Activated naive CD8-positive, alpha-beta T cell (primary cell): ENCODE measurements at regions not wholly inside any gene's neighbourhood (a gene's known extent, or its start where the extent isn't known, plus 50 kb on each side); places are given as distances from the start of the nearest gene placed in this dataset.

Experiments
- H3K27ac Mint-ChIP-seq: one replicate; pipeline ENCODE4 v1.8.0; 2021; ENCODE audit warnings: mixed read lengths
- H3K27me3 Mint-ChIP-seq: one replicate; pipeline ENCODE4 v1.8.0; 2021; ENCODE audit warnings: mixed read lengths
- H3K36me3 Mint-ChIP-seq: one replicate; pipeline ENCODE4 v1.8.0; 2021; ENCODE audit warnings: mixed read lengths
- H3K4me1 Mint-ChIP-seq: one replicate; pipeline ENCODE4 v1.8.0; 2021; ENCODE audit warnings: low read depth, mixed read lengths
- H3K4me3 Mint-ChIP-seq: one replicate; pipeline ENCODE4 v1.8.0; 2021; ENCODE audit warnings: mild to moderate bottlenecking, mixed read lengths
- H3K9me3 Mint-ChIP-seq: one replicate; pipeline ENCODE4 v1.8.0; 2021; ENCODE audit warnings: low read depth, mixed read lengths

DNA sequence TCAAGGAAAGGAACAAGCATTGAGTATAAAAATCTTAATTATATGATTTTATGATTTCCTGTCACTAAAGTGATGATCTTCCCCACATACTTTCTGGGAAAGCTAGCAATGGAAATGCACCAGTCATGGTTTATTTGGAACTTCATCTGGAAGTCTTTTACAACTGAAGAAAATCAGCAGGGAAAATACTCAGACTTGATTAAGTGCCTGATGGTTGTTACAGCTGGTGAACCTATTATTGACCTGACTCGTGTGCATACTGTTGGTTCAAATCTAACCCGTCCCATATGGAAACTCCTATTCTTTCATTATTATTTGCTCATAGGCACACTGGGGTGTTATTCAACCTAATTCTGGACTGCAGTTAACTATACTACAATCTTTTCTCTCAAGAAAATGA lies 701.8 kb upstream of the CCDC54 start:
- H3K36me3 Mint-ChIP-seq, result no peaks in the 10 kb centered on the region
- no peaks in the 10 kb centered on the region for H3K4me1 Mint-ChIP-seq
- H3K4me3 Mint-ChIP-seq, result no peak overlapping the region
- peaks cover 5% of the 10 kb centered on the region for H3K9me3 Mint-ChIP-seq
- no peak overlapping the region for H3K27ac Mint-ChIP-seq
- H3K27me3 Mint-ChIP-seq, result peaks cover 6% of the 10 kb centered on the region

DNA sequence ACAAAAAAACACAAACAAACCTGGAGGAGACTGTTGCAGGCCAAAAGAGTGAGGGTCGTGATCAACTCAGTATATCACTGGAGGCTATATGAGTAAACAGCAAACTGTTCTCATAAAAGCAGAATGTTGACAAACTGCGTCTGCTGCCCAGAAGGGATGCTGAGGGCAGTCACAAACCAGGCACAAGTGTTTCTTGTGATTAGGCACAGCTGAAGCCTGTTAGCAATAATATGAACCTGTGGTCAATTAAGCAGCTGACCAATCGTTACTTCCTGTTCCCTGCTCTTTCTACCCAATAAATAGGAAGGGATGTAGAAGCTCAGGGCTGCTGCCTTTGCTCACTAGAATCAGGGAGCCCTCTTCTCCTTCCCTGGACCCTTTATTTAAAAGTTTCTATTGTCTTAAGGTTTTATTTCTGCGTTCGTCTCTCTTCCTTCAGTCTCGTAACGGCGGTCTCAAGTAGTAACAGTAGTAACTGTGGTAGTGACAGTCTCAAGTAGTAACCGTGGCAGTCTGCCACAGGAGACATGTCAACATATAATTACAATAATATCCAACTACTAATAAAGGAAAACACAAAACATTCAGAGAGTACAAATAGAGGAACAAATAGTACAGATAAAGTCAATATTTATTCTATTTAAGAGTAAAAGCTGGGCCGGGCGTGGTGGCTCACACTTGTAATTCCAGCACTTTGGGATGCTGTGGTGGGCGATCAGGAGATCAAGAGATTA lies 698.4 kb upstream of the CCDC54 start:
- Mint-ChIP-seq H3K4me3 (no peak overlapping the region), H3K9me3 (no peaks in the 10 kb centered on the region), H3K27ac (no peak overlapping the region), H3K4me1 (no peaks in the 10 kb centered on the region), H3K27me3 (peaks cover 9% of the 10 kb centered on the region), H3K36me3 (no peaks in the 10 kb centered on the region)

- H3K27ac Mint-ChIP-seq, result no peak overlapping the region
- H3K4me1 Mint-ChIP-seq, result no peaks in the 10 kb centered on the region
- H3K36me3 Mint-ChIP-seq, result no peaks in the 10 kb centered on the region
- H3K9me3 Mint-ChIP-seq, result no peaks in the 10 kb centered on the region
- no peak overlapping the region for H3K4me3 Mint-ChIP-seq
- peaks cover 9% of the 10 kb centered on the region for H3K27me3 Mint-ChIP-seq
Observed at GRCh38 chr3:106683953-106684620, 693.2 kb upstream of the CCDC54 start.

GRCh38 chr3:106685745-106686144 lies 691.5 kb upstream of the CCDC54 start:
- H3K9me3 Mint-ChIP-seq, result no peaks in the 10 kb centered on the region

GRCh38 chr3:106687905-106688304 lies 689.3 kb upstream of the CCDC54 start:
- Mint-ChIP-seq H3K27ac (no peak overlapping the region), H3K36me3 (no peaks in the 10 kb centered on the region), H3K4me3 (no peak overlapping the region), H3K4me1 (no peaks in the 10 kb centered on the region), H3K9me3 (no peaks in the 10 kb centered on the region), H3K27me3 (peaks cover 4% of the 10 kb centered on the region)

More at GRCh38 chr3:106685745-106686144, 691.5 kb upstream of the CCDC54 start:
- H3K27me3 Mint-ChIP-seq, result peaks cover 4% of the 10 kb centered on the region
- no peak overlapping the region for H3K4me3 Mint-ChIP-seq
- H3K36me3 Mint-ChIP-seq, result no peaks in the 10 kb centered on the region
- H3K4me1 Mint-ChIP-seq, result no peaks in the 10 kb centered on the region
- no peak overlapping the region for H3K27ac Mint-ChIP-seq

DNA sequence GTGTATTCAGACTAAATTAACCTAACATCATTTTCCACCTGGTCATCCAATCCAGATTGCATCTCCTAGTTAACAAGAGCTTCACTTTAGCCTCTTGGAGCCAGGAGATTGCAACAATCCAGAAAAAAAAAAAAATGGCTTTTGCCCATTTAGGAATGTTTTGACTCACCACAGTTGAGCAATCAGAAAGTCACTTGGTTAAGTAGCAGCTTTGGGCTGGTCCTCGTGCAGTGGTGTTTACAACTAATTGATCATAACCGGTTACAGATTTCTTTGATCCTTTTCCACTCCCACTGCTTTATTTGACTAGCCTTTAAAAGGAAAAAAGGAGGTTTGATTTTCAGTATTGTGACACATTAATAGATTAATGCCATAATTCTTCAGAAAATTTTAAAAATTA lies 688.8 kb upstream of the CCDC54 start:
- Mint-ChIP-seq H3K4me3 (no peak overlapping the region), H3K27me3 (peaks cover 2% of the 10 kb centered on the region), H3K36me3 (no peaks in the 10 kb centered on the region), H3K9me3 (no peaks in the 10 kb centered on the region), H3K27ac (no peak overlapping the region), H3K4me1 (no peaks in the 10 kb centered on the region)

- no peaks in the 10 kb centered on the region for H3K9me3 Mint-ChIP-seq
- H3K27ac Mint-ChIP-seq, result no peak overlapping the region
- no peak overlapping the region for H3K4me3 Mint-ChIP-seq
- H3K27me3 Mint-ChIP-seq, result no peaks in the 10 kb centered on the region
- no peaks in the 10 kb centered on the region for H3K36me3 Mint-ChIP-seq
- no peaks in the 10 kb centered on the region for H3K4me1 Mint-ChIP-seq
Observed at GRCh38 chr3:106691476-106691875, 685.8 kb upstream of the CCDC54 start.

DNA sequence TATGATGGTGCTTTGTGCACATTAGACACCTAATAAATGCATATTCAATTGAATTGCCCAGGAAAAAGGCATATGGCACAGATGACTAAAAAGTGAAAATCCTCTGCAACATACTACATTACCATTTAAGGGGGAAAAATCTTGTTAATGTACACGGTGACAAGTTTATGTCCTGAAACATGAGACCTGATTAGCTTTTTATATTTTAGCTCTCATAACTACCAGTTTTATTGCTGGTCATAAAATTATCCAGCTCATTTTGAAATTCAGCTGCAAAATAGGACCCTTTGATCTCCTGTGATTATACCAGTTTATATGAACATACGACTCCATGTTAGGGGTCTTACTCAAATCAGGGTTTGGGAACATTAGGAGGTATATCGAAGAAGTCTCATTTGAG lies 684.6 kb upstream of the CCDC54 start:
- H3K4me1 Mint-ChIP-seq, result no peaks in the 10 kb centered on the region
- no peaks in the 10 kb centered on the region for H3K27me3 Mint-ChIP-seq
- H3K9me3 Mint-ChIP-seq, result no peaks in the 10 kb centered on the region
- no peaks in the 10 kb centered on the region for H3K36me3 Mint-ChIP-seq
- H3K27ac Mint-ChIP-seq, result no peak overlapping the region
- no peak overlapping the region for H3K4me3 Mint-ChIP-seq

- H3K36me3 Mint-ChIP-seq, result no peaks in the 10 kb centered on the region
- H3K27ac Mint-ChIP-seq, result no peak overlapping the region
- no peaks in the 10 kb centered on the region for H3K9me3 Mint-ChIP-seq
- H3K27me3 Mint-ChIP-seq, result peaks cover 2% of the 10 kb centered on the region
- no peaks in the 10 kb centered on the region for H3K4me1 Mint-ChIP-seq
- H3K4me3 Mint-ChIP-seq, result no peak overlapping the region
Observed at GRCh38 chr3:106699122-106699521, 678.1 kb upstream of the CCDC54 start.

- Mint-ChIP-seq H3K9me3 (no peaks in the 10 kb centered on the region), H3K4me1 (no peaks in the 10 kb centered on the region), H3K27me3 (peaks cover 2% of the 10 kb centered on the region), H3K36me3 (no peaks in the 10 kb centered on the region), H3K4me3 (no peak overlapping the region), H3K27ac (no peak overlapping the region)
Observed at GRCh38 chr3:106700981-106701380, 676.3 kb upstream of the CCDC54 start.

- H3K27me3 Mint-ChIP-seq, result no peaks in the 10 kb centered on the region
- no peak overlapping the region for H3K27ac Mint-ChIP-seq
- no peaks in the 10 kb centered on the region for H3K36me3 Mint-ChIP-seq
- H3K4me3 Mint-ChIP-seq, result no peak overlapping the region
- no peaks in the 10 kb centered on the region for H3K9me3 Mint-ChIP-seq
- no peaks in the 10 kb centered on the region for H3K4me1 Mint-ChIP-seq
Observed at GRCh38 chr3:106703524-106703923, 673.7 kb upstream of the CCDC54 start.

DNA sequence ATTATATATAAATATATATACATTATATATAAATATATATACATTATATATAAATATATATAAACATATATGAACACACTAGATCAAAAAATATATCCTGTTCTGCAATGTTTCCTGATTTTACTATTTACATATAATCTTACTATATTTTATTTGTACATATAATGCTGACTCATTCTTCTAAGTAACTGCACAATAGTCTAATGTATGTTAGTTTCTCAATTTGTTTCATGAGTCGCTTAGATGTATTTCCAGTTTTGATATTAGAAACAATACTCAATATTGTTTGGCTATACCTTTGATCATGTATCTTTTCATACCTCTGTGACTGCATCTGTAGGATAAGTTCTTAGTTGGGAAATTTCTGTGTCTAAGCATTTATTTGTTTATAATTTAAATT lies 669.9 kb upstream of the CCDC54 start:
- Mint-ChIP-seq H3K27me3 (peaks cover 2% of the 10 kb centered on the region), H3K9me3 (no peaks in the 10 kb centered on the region), H3K4me1 (no peaks in the 10 kb centered on the region), H3K36me3 (no peaks in the 10 kb centered on the region), H3K27ac (no peak overlapping the region), H3K4me3 (no peak overlapping the region)

DNA sequence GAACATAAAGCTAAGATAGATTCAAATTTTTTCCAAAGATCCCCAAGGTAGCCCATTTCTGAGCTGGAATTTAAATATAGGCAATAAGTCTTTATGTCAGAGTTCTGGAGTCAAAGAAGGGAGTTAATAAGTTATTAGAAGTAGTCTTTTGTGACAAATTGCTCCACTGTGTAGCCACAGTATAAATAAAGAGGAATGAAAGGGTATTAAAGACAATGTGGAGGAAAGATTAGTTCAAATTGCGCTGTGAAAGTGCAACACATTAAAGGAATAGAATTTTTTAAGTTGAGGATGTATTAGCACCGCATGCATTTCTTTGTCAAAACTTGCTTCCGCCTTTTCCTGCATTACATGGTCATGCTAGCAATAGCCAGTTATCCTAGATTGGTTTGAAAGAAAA lies 666.6 kb upstream of the CCDC54 start:
- Mint-ChIP-seq H3K4me1 (no peaks in the 10 kb centered on the region), H3K27me3 (peaks cover 3% of the 10 kb centered on the region)

GRCh38 chr3:106711650-106712049 lies 665.6 kb upstream of the CCDC54 start:
- Mint-ChIP-seq H3K36me3 (no peaks in the 10 kb centered on the region), H3K27ac (no peak overlapping the region), H3K9me3 (no peaks in the 10 kb centered on the region), H3K27me3 (peaks cover 3% of the 10 kb centered on the region), H3K4me3 (no peak overlapping the region), H3K4me1 (no peaks in the 10 kb centered on the region)

More for the DNA sequence above, 666.6 kb upstream of the CCDC54 start:
- H3K4me3 Mint-ChIP-seq, result no peak overlapping the region
- H3K9me3 Mint-ChIP-seq, result no peaks in the 10 kb centered on the region
- no peaks in the 10 kb centered on the region for H3K36me3 Mint-ChIP-seq
- H3K27ac Mint-ChIP-seq, result no peak overlapping the region

GRCh38 chr3:106714400-106714799 lies 662.8 kb upstream of the CCDC54 start:
- no peaks in the 10 kb centered on the region for H3K9me3 Mint-ChIP-seq
- H3K36me3 Mint-ChIP-seq, result no peaks in the 10 kb centered on the region
- peaks cover 2% of the 10 kb centered on the region for H3K27me3 Mint-ChIP-seq
- no peak overlapping the region for H3K4me3 Mint-ChIP-seq
- no peak overlapping the region for H3K27ac Mint-ChIP-seq
- H3K4me1 Mint-ChIP-seq, result no peaks in the 10 kb centered on the region

GRCh38 chr3:106715286-106715685 lies 662.0 kb upstream of the CCDC54 start:
- Mint-ChIP-seq H3K36me3 (no peaks in the 10 kb centered on the region), H3K4me3 (no peak overlapping the region)

More at GRCh38 chr3:106715286-106715685, 662.0 kb upstream of the CCDC54 start:
- H3K27ac Mint-ChIP-seq, result no peak overlapping the region
- no peaks in the 10 kb centered on the region for H3K4me1 Mint-ChIP-seq
- H3K9me3 Mint-ChIP-seq, result no peaks in the 10 kb centered on the region
- peaks cover 1% of the 10 kb centered on the region for H3K27me3 Mint-ChIP-seq
